ENCODE measurements at regions not wholly inside any gene's neighbourhood (a gene's known extent, or its start where the extent isn't known, plus 50 kb on each side); places are given as distances from the start of the nearest gene placed in this dataset.

GRCh38 chr16:87219287-87219909 lies 97.8 kb downstream of the C16orf95 start:
- no peak for DNase-seq

- no peak for DNase-seq
These were observed 95.6 kb downstream of the C16orf95 start for GRCh38 chr16:87221633-87222032.

- no peak for DNase-seq
These were observed 94.9 kb downstream of the C16orf95 start for GRCh38 chr16:87222335-87222734.

- no peak for DNase-seq
These were observed 93.4 kb downstream of the C16orf95 start for GRCh38 chr16:87223656-87224248.

- DNase-seq: no peak
These were observed 90.3 kb downstream of the C16orf95 start for GRCh38 chr16:87226926-87227295.

GRCh38 chr16:87227296-87227951 lies 89.8 kb downstream of the C16orf95 start:
- DNase-seq: no peak

GRCh38 chr16:87228363-87228762 lies 88.8 kb downstream of the C16orf95 start:
- DNase-seq: no peak

- DNase-seq: no peak
These were observed 87.7 kb downstream of the C16orf95 start for GRCh38 chr16:87229230-87230188.

GRCh38 chr16:87230571-87230970 lies 86.6 kb downstream of the C16orf95 start:
- DNase-seq: no peak

- DNase-seq: no peak
These were observed 85.9 kb downstream of the C16orf95 start for GRCh38 chr16:87231295-87231694.

GRCh38 chr16:87231911-87232310 lies 85.3 kb downstream of the C16orf95 start:
- DNase-seq: no peak

- no peak for DNase-seq
These were observed 83.3 kb downstream of the C16orf95 start for GRCh38 chr16:87233928-87234327.

GRCh38 chr16:87234601-87235000 lies 82.6 kb downstream of the C16orf95 start:
- DNase-seq: no peak

- no peak for DNase-seq
These were observed 81.2 kb downstream of the C16orf95 start for GRCh38 chr16:87235810-87236515.

GRCh38 chr16:87236516-87237115 lies 80.6 kb downstream of the C16orf95 start:
- DNase-seq: no peak

- DNase-seq: no peak
These were observed 78.9 kb downstream of the C16orf95 start for GRCh38 chr16:87238361-87238715.

- no peak for DNase-seq
These were observed 77.6 kb downstream of the C16orf95 start for GRCh38 chr16:87239545-87239944.

GRCh38 chr16:87240211-87241136 lies 76.7 kb downstream of the C16orf95 start:
- no peak for DNase-seq

GRCh38 chr16:87241137-87241771 lies 75.9 kb downstream of the C16orf95 start:
- DNase-seq: no peak

- DNase-seq: no peak
These were observed 73.7 kb downstream of the C16orf95 start for GRCh38 chr16:87243478-87243877.
